GM12872 (cell line): ENCODE measurements at regions not wholly inside any gene's neighbourhood (a gene's known extent, or its start where the extent isn't known, plus 50 kb on each side); places are given as distances from the start of the nearest gene placed in this dataset.

ENCODE experiments used
- CTCF ChIP-seq: IDR thresholded peaks from 3 replicates; pipeline ENCODE4 v1.5.1; 2011; ENCODE audit warnings: low read depth, mild to moderate bottlenecking, low read length, moderate library complexity; ENCODE audit not compliant: insufficient read depth

- TF ChIP-seq CTCF = no peak
These were observed 126.3 kb upstream of the JUN start for GRCh38 chr1:58909914-58910681.

- TF ChIP-seq CTCF = no peak
These were observed 128.1 kb upstream of the JUN start for GRCh38 chr1:58911841-58912499.

GRCh38 chr1:58914925-58915324 is 131.1 kb upstream of the JUN start:
- TF ChIP-seq CTCF = no peak

- TF ChIP-seq CTCF = no peak
These were observed 133.6 kb upstream of the JUN start for GRCh38 chr1:58917436-58917835.

- no peak for TF ChIP-seq CTCF
These were observed 135.5 kb upstream of the JUN start for GRCh38 chr1:58919226-58919958.

- TF ChIP-seq CTCF = no peak
These were observed 136.1 kb upstream of the JUN start for GRCh38 chr1:58919959-58920321.

GRCh38 chr1:58921342-58921741 is 137.5 kb upstream of the JUN start:
- no peak for TF ChIP-seq CTCF
